ENCODE measurements at regions not wholly inside any gene's neighbourhood (a gene's known extent, or its start where the extent isn't known, plus 50 kb on each side); places are given as distances from the start of the nearest gene placed in this dataset.

GRCh38 chr3:137100326-137100725 lies 142.5 kb downstream of the IL20RB start:
- TF ChIP-seq CTCF (IDR thresholded peaks at IDR 0.05; ENCODE audit: poor library complexity, severe bottlenecking), result no peak
- TF ChIP-seq POLR2AphosphoS5 (IDR thresholded peaks at IDR 0.05), result no peak
- no peak for TF ChIP-seq EP300 (conservative IDR thresholded peaks at IDR 0.05; ENCODE audit: poor library complexity, severe bottlenecking)
- no peak for TF ChIP-seq TAF1 (IDR thresholded peaks at IDR 0.05; ENCODE audit: low read depth)
- TF ChIP-seq EZH2 (IDR thresholded peaks at IDR 0.05; ENCODE audit: borderline replicate concordance, insufficient read depth, low read length, poor library complexity, severe bottlenecking), result no peak
- TF ChIP-seq REST (IDR thresholded peaks at IDR 0.05; ENCODE audit: borderline replicate concordance), result no peak
- TF ChIP-seq RAD21 (conservative IDR thresholded peaks at IDR 0.05), result no peak

Data from neural cell (in vitro differentiated cells).